SK-N-SH (cell line): ENCODE measurements at regions not wholly inside any gene's neighbourhood (a gene's known extent, or its start where the extent isn't known, plus 50 kb on each side); places are given as distances from the start of the nearest gene placed in this dataset.

ENCODE experiments used
- CTCF ChIA-PET: fragments of 300-600, 350-600 bp; formaldehyde crosslinking; extraction: SDS; loops from one replicate; lab custom pipeline; 2021; lab: Yijun Ruan, JAX
- POLR2A ChIA-PET: fragments of 350-600 bp; sonication (Branson Sonifier 250); formaldehyde crosslinking; extraction: SDS; loops from one replicate; lab custom pipeline; 2020; ENCODE audit warnings: antibody characterized with exemption, inconsistent platforms; lab: Yijun Ruan, JAX
- DNase-seq: peaks from one replicate; pipeline ENCODE4 v3.0.0; 2012
- H2AFZ ChIP-seq: fragments of 200-600 bp; sonication (generic); 2 replicates; pipeline ENCODE4 v1.8.1; 2016; ENCODE audit warnings: antibody characterized with exemption, mild to moderate bottlenecking, low read depth
- H3F3A ChIP-seq: fragments of 200-600 bp; sonication (generic); replicated peaks from 2 replicates; pipeline ENCODE3; 2016; ENCODE audit warnings: antibody characterized with exemption, mild to moderate bottlenecking; ENCODE audit not compliant: insufficient read depth
- H3K27ac ChIP-seq, 2 experiments: fragments of 200-500 bp in 1 of 2; fragments of 200-600 bp in 1 of 2; sonication (Bioruptor generic) in 1 of 2; sonication (generic), shearing (Covaris generic) in 1 of 2; 2 replicates each; pipeline versions ENCODE4 v1.5.1 to v1.6.1; 2014 to 2016; ENCODE audit warnings: low read depth in 2 of 2, inconsistent platforms in 1 of 2, low read length in 1 of 2, mild to moderate bottlenecking in 1 of 2, mixed read lengths in 1 of 2
- H3K27me3 ChIP-seq: fragments of 200-600 bp; sonication (generic), shearing (Covaris generic); 2 replicates; pipeline ENCODE4 v1.6.1; 2016; ENCODE audit warnings: mixed run types; ENCODE audit not compliant: insufficient read depth
- H3K36me3 ChIP-seq, 2 experiments: fragments of 200-500 bp in 1 of 2; fragments of 200-600 bp in 1 of 2; sonication (Bioruptor generic) in 1 of 2; sonication (generic) in 1 of 2; replicated peaks in 1 of 2; 2 replicates each; pipeline versions ENCODE3 to v1.5.1; 2014 to 2016; ENCODE audit warnings: low read length in 1 of 2, mild to moderate bottlenecking in 1 of 2; ENCODE audit not compliant: insufficient read depth in 2 of 2, control insufficient read depth in 1 of 2
- H3K4me1 ChIP-seq, 2 experiments: fragments of 200-500 bp in 1 of 2; fragments of 200-600 bp in 1 of 2; sonication (Bioruptor generic) in 1 of 2; sonication (generic), shearing (Covaris generic) in 1 of 2; 2 replicates each; pipeline versions ENCODE4 v1.5.1 to v1.6.1; 2014 to 2016; ENCODE audit warnings: low read depth in 1 of 2, low read length in 1 of 2, mixed run types in 1 of 2; ENCODE audit not compliant: insufficient read depth in 2 of 2, control insufficient read depth in 1 of 2
- H3K4me2 ChIP-seq: fragments of 200-600 bp; sonication (generic), shearing (Covaris generic); 2 replicates; pipeline ENCODE4 v1.6.1; 2017; ENCODE audit warnings: mixed run types
- H3K4me3 ChIP-seq, 2 experiments: fragments of 200-500 bp in 1 of 2; fragments of 200-600 bp in 1 of 2; sonication (Bioruptor generic) in 1 of 2; sonication (generic), shearing (Covaris generic) in 1 of 2; 2 replicates each; pipeline versions ENCODE4 v1.5.1 to v1.8.1; 2014 to 2016; ENCODE audit warnings: low read depth in 2 of 2, inconsistent platforms in 1 of 2, low read length in 1 of 2, mild to moderate bottlenecking in 1 of 2, mixed read lengths in 1 of 2, moderate library complexity in 1 of 2
- H3K79me2 ChIP-seq: fragments of 200-600 bp; sonication (generic); 2 replicates; pipeline ENCODE4 v1.8.1; 2017; ENCODE audit warnings: mild to moderate bottlenecking; ENCODE audit not compliant: insufficient read depth
- H3K9ac ChIP-seq: fragments of 200-600 bp; sonication (generic); 2 replicates; pipeline ENCODE4 v1.6.1; 2017; ENCODE audit warnings: mixed run types
- H3K9me2 ChIP-seq: fragments of 200-600 bp; sonication (generic); 2 replicates; pipeline ENCODE4 v1.6.1; 2017; ENCODE audit warnings: mixed run types
- H3K9me3 ChIP-seq: fragments of 200-600 bp; sonication (generic); 2 replicates; pipeline ENCODE4 v1.6.1; 2017; ENCODE audit warnings: mixed run types, mild to moderate bottlenecking, moderate library complexity
- H4K20me1 ChIP-seq: fragments of 200-600 bp; sonication (generic); 2 replicates; pipeline ENCODE4 v1.6.1; 2017; ENCODE audit warnings: mild to moderate bottlenecking, mixed run types; ENCODE audit not compliant: insufficient read depth
- CHD2 ChIP-seq: fragments of 150-350 bp; IDR thresholded peaks from 2 replicates; pipeline ENCODE4 v1.6.1; 2018; ENCODE audit warnings: low read length; ENCODE audit not compliant: partially characterized antibody
- ELF1 ChIP-seq: IDR thresholded peaks from 2 replicates; pipeline ENCODE4 v1.4.0; 2012
- EZH2phosphoT487 ChIP-seq: fragments of 200-600 bp; sonication (generic); IDR thresholded peaks from 2 replicates; pipeline ENCODE4 v1.6.1; 2017; ENCODE audit warnings: low read depth, mixed run types, mild to moderate bottlenecking, antibody characterized with exemption, moderate library complexity, borderline replicate concordance
- GATA2 ChIP-seq: sonication (generic); formaldehyde crosslinking; IDR thresholded peaks from 2 replicates; pipeline ENCODE4 v1.5.0; 2020; ENCODE audit warnings: mild to moderate bottlenecking, missing genetic modification reagents
- IRF3 ChIP-seq: fragments of 150-350 bp; IDR thresholded peaks from 2 replicates; pipeline ENCODE4 v1.6.1; 2016; ENCODE audit warnings: mild to moderate bottlenecking, low read depth, low read length
- JUND ChIP-seq: IDR thresholded peaks from 2 replicates; pipeline ENCODE4 v1.4.0; 2012
- MAX ChIP-seq: IDR thresholded peaks from 2 replicates; pipeline ENCODE4 v1.4.0; 2012; ENCODE audit warnings: low read depth
- MXI1 ChIP-seq: IDR thresholded peaks from 2 replicates; pipeline ENCODE4 v1.6.1; 2012; ENCODE audit warnings: mild to moderate bottlenecking, low read depth, low read length, improper control_type of control experiment
- NFIC ChIP-seq: IDR thresholded peaks from 2 replicates; pipeline ENCODE4 v1.4.0; 2012; ENCODE audit warnings: borderline replicate concordance
- POLR2AphosphoS5 ChIP-seq: IDR thresholded peaks from 2 replicates; pipeline ENCODE4 v1.6.1; 2012; ENCODE audit warnings: low read depth, low read length
- RAD21 ChIP-seq: IDR thresholded peaks from 2 replicates; pipeline ENCODE4 v1.6.1; 2012; ENCODE audit warnings: mild to moderate bottlenecking, low read length
- RCOR1 ChIP-seq: fragments of 150-350 bp; IDR thresholded peaks from 2 replicates; pipeline ENCODE4 v1.6.1; 2017; ENCODE audit warnings: antibody characterized with exemption, low read length
- REST ChIP-seq: IDR thresholded peaks from 2 replicates; pipeline ENCODE4 v1.6.1; 2012; ENCODE audit warnings: mild to moderate bottlenecking, low read depth, low read length, moderate library complexity
- RFX5 ChIP-seq: IDR thresholded peaks from 2 replicates; pipeline ENCODE4 v1.6.1; 2012; ENCODE audit warnings: mild to moderate bottlenecking, improper control_type of control experiment, low read length
- RXRA ChIP-seq: IDR thresholded peaks from 2 replicates; pipeline ENCODE4 v1.4.0; 2012; ENCODE audit warnings: low read depth, mild to moderate bottlenecking, borderline replicate concordance
- SMC3 ChIP-seq: IDR thresholded peaks from 2 replicates; pipeline ENCODE4 v1.6.1; 2012; ENCODE audit warnings: low read depth, low read length, improper control_type of control experiment
- USF1 ChIP-seq: IDR thresholded peaks from 2 replicates; pipeline ENCODE4 v1.4.0; 2012; ENCODE audit warnings: low read depth, borderline replicate concordance
- USF2 ChIP-seq: fragments of 150-350 bp; IDR thresholded peaks from 2 replicates; pipeline ENCODE4 v1.6.1; 2017; ENCODE audit warnings: antibody characterized with exemption, low read length, low read depth, borderline replicate concordance
- YY1 ChIP-seq: IDR thresholded peaks from 2 replicates; pipeline ENCODE4 v1.4.0; 2012; ENCODE audit warnings: low read depth, mild to moderate bottlenecking
- ZBTB33 ChIP-seq: IDR thresholded peaks from 2 replicates; pipeline ENCODE4 v1.4.0; 2012; ENCODE audit warnings: low read depth, borderline replicate concordance
- WGBS: methylation state at CpG from one replicate; pipeline ENCODE4 v1.1.6; 2017; ENCODE audit warnings: low lambda C conversion rate; 5-methylcytosine and 5-hydroxymethylcytosine counted together

- Histone ChIP-seq H3K4me2 (no peak overlapping the region), H3K4me1 (no peaks in the 10 kb centered on the region), H3K9ac (no peak overlapping the region), H3K9me3 (no peaks in the 10 kb centered on the region), H3F3A (no peaks in the 10 kb centered on the region), H3K4me3 (no peak overlapping the region), H3K36me3 (no peaks in the 10 kb centered on the region), H3K9me2 (no peaks in the 10 kb centered on the region), H3K79me2 (no peaks in the 10 kb centered on the region), H3K27me3 (no peaks in the 10 kb centered on the region), H4K20me1 (no peaks in the 10 kb centered on the region), H2AFZ (no peak overlapping the region), H3K27ac (no peak overlapping the region)
- ChIA-PET POLR2A (no interaction called here), CTCF (no interaction called here)
- no peak for DNase-seq
- no peak for TF ChIP-seq ZBTB33
- no peak for TF ChIP-seq RAD21
- no peak for TF ChIP-seq RCOR1
- no peak for TF ChIP-seq USF2
- no peak for TF ChIP-seq SMC3
- TF ChIP-seq IRF3: no peak
- TF ChIP-seq ELF1: no peak
- no peak for TF ChIP-seq JUND
- TF ChIP-seq CHD2: no peak
- no peak for TF ChIP-seq EZH2phosphoT487
- no peak for TF ChIP-seq MXI1
- TF ChIP-seq RFX5: no peak
- no peak for TF ChIP-seq MAX
- no peak for TF ChIP-seq RXRA
- TF ChIP-seq USF1: no peak
- no peak for TF ChIP-seq NFIC
- no peak for TF ChIP-seq REST
- TF ChIP-seq POLR2AphosphoS5: no peak
- TF ChIP-seq YY1: no peak
- TF ChIP-seq GATA2 (CRISPR knock-in tag): no peak
- 83% methylated on average over 1 of the region's 1 CpG for WGBS
Measured at GRCh38 chr5:89263846-89264245, 380.9 kb upstream of the MEF2C start.
